ENCODE measurements at regions not wholly inside any gene's neighbourhood (a gene's known extent, or its start where the extent isn't known, plus 50 kb on each side); places are given as distances from the start of the nearest gene placed in this dataset.

- TF ChIP-seq EZH2 (IDR thresholded peaks at IDR 0.05) (no peak), POLR2AphosphoS5 (IDR thresholded peaks at IDR 0.05; ENCODE audit: borderline replicate concordance, low read depth, low read length) (no peak), FOXP2 (optimal IDR thresholded peaks at IDR 0.05; ENCODE audit: control extremely low read depth, extremely low read length, insufficient read depth) (no peak)
Measured at GRCh38 chrX:15926622-15927021, 72.0 kb upstream of the AP1S2 start.

Data from SK-N-MC (cell line).